ENCODE measurements at regions not wholly inside any gene's neighbourhood (a gene's known extent, or its start where the extent isn't known, plus 50 kb on each side); places are given as distances from the start of the nearest gene placed in this dataset.

DNA sequence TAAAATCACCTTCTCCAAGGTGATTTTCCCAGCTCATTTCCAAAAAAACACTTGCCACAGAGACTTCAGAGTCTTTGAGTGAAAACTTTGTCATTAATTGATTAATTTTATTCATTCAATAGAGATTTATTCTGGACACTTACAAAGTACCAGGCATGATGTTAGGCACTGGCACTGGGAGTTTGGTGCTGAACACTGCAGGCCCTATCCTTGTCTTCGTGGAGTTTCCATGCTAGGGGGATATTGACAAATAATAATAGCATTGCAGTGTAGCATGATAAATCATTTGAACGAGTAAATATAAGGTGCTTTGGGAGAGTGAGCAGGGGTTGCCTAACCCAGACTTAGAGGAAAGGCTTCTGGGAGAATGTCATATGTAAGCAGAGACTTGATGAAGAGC is 145.7 kb downstream of the SOX4 start:
- no peaks in the 10 kb centered on the region for H3K36me3 ChIP-seq (replicated peaks; ENCODE audit: insufficient read depth, low read length)
- H3K9ac ChIP-seq (ENCODE audit: low read length): no peak overlapping the region
- H2AFZ ChIP-seq (ENCODE audit: low read length): no peak overlapping the region
- no peaks in the 10 kb centered on the region for H4K20me1 ChIP-seq (ENCODE audit: insufficient read depth, low read length)
- no peak overlapping the region for H3K4me2 ChIP-seq (ENCODE audit: low read depth, low read length)
- no peaks in the 10 kb centered on the region for H3K9me2 ChIP-seq (replicated peaks; ENCODE audit: insufficient read depth, low read length)
- no peaks in the 10 kb centered on the region for H3F3A ChIP-seq (ENCODE audit: insufficient read depth, low read length)
- H3K4me1 ChIP-seq (ENCODE audit: low read length): no peaks in the 10 kb centered on the region
- no peak for DNase-seq
- no peaks in the 10 kb centered on the region for H3K79me2 ChIP-seq (ENCODE audit: low read length)
- no peak overlapping the region for H3K27ac ChIP-seq (ENCODE audit: low read length)
- H3K9me3 ChIP-seq (replicated peaks; ENCODE audit: insufficient read depth, low read length): no peaks in the 10 kb centered on the region
- no peak for TF ChIP-seq EZH2phosphoT487 (IDR thresholded peaks at IDR 0.05; ENCODE audit: low read length)
- TF ChIP-seq, protein P1, sequence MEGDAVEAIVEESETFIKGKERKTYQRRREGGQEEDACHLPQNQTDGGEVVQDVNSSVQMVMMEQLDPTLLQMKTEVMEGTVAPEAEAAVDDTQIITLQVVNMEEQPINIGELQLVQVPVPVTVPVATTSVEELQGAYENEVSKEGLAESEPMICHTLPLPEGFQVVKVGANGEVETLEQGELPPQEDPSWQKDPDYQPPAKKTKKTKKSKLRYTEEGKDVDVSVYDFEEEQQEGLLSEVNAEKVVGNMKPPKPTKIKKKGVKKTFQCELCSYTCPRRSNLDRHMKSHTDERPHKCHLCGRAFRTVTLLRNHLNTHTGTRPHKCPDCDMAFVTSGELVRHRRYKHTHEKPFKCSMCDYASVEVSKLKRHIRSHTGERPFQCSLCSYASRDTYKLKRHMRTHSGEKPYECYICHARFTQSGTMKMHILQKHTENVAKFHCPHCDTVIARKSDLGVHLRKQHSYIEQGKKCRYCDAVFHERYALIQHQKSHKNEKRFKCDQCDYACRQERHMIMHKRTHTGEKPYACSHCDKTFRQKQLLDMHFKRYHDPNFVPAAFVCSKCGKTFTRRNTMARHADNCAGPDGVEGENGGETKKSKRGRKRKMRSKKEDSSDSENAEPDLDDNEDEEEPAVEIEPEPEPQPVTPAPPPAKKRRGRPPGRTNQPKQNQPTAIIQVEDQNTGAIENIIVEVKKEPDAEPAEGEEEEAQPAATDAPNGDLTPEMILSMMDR (IDR thresholded peaks at IDR 0.05; ENCODE audit: low read length): no peak
- no peak for TF ChIP-seq EZH2 (optimal IDR thresholded peaks at IDR 0.05; ENCODE audit: low read depth, low read length)
- H3K27me3 ChIP-seq (replicated peaks; ENCODE audit: insufficient read depth, low read length): no peaks in the 10 kb centered on the region
- H3K4me3 ChIP-seq (ENCODE audit: low read length): no peak overlapping the region

DNA sequence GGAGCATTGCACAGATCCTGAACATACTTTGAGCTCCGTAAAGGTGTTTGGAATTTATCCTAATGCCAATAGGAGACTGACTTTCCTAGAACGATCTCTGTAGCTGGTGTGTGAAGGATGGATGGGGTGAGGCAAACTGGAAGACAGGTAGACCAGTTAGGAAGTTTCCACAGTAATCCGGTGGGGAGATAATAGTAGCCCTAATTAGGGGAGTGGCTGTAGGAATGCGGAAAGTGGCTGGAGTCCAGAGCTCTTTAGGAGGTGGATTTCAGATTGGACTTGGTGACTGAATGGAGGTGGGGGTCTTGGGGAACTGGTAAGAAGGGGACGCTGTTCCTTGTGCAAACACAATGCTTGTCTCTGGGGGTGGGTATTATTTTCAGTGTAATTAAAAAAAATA is 146.3 kb downstream of the SOX4 start:
- no peaks in the 10 kb centered on the region for H3K79me2 ChIP-seq (ENCODE audit: low read length)
- no peak overlapping the region for H3K4me3 ChIP-seq (ENCODE audit: low read length)
- DNase-seq: no peak
- TF ChIP-seq EZH2 (optimal IDR thresholded peaks at IDR 0.05; ENCODE audit: low read depth, low read length): no peak
- TF ChIP-seq, protein P1 (IDR thresholded peaks at IDR 0.05; ENCODE audit: low read length): no peak
- no peak for TF ChIP-seq EZH2phosphoT487 (IDR thresholded peaks at IDR 0.05; ENCODE audit: low read length)
- no peaks in the 10 kb centered on the region for H3F3A ChIP-seq (ENCODE audit: insufficient read depth, low read length)
- H3K9me3 ChIP-seq (replicated peaks; ENCODE audit: insufficient read depth, low read length): no peaks in the 10 kb centered on the region
- no peaks in the 10 kb centered on the region for H3K27me3 ChIP-seq (replicated peaks; ENCODE audit: insufficient read depth, low read length)
- H3K27ac ChIP-seq (ENCODE audit: low read length): no peak overlapping the region
- H4K20me1 ChIP-seq (ENCODE audit: insufficient read depth, low read length): no peaks in the 10 kb centered on the region
- H3K4me2 ChIP-seq (ENCODE audit: low read depth, low read length): no peak overlapping the region
- no peak overlapping the region for H2AFZ ChIP-seq (ENCODE audit: low read length)
- no peaks in the 10 kb centered on the region for H3K4me1 ChIP-seq (ENCODE audit: low read length)
- no peak overlapping the region for H3K9ac ChIP-seq (ENCODE audit: low read length)
- H3K9me2 ChIP-seq (replicated peaks; ENCODE audit: insufficient read depth, low read length): no peaks in the 10 kb centered on the region
- no peaks in the 10 kb centered on the region for H3K36me3 ChIP-seq (replicated peaks; ENCODE audit: insufficient read depth, low read length)

- DNase-seq: no peak
- Histone ChIP-seq H3K79me2 (ENCODE audit: low read length) (no peaks in the 10 kb centered on the region), H2AFZ (ENCODE audit: low read length) (no peak overlapping the region), H3K9ac (ENCODE audit: low read length) (no peak overlapping the region), H3K4me3 (ENCODE audit: low read length) (no peak overlapping the region), H3K4me1 (ENCODE audit: low read length) (no peaks in the 10 kb centered on the region), H3K4me2 (ENCODE audit: low read depth, low read length) (no peak overlapping the region), H3K9me3 (replicated peaks; ENCODE audit: insufficient read depth, low read length) (no peaks in the 10 kb centered on the region), H3K36me3 (replicated peaks; ENCODE audit: insufficient read depth, low read length) (no peaks in the 10 kb centered on the region), H3K27ac (ENCODE audit: low read length) (no peak overlapping the region), H4K20me1 (ENCODE audit: insufficient read depth, low read length) (no peaks in the 10 kb centered on the region), H3K9me2 (replicated peaks; ENCODE audit: insufficient read depth, low read length) (no peaks in the 10 kb centered on the region), H3K27me3 (replicated peaks; ENCODE audit: insufficient read depth, low read length) (no peaks in the 10 kb centered on the region), H3F3A (ENCODE audit: insufficient read depth, low read length) (no peaks in the 10 kb centered on the region)
- TF ChIP-seq EZH2phosphoT487 (IDR thresholded peaks at IDR 0.05; ENCODE audit: low read length) (no peak), EZH2 (optimal IDR thresholded peaks at IDR 0.05; ENCODE audit: low read depth, low read length) (no peak)
- TF ChIP-seq, protein P1 (IDR thresholded peaks at IDR 0.05; ENCODE audit: low read length): no peak
These were observed 147.0 kb downstream of the SOX4 start for GRCh38 chr6:21740376-21741124.

Measured in MM.1S (cell line).